Renal cortical epithelial cell (primary cell): ENCODE measurements at regions not wholly inside any gene's neighbourhood (a gene's known extent, or its start where the extent isn't known, plus 50 kb on each side); places are given as distances from the start of the nearest gene placed in this dataset.

Experiments
- DNase-seq: peaks from one replicate; pipeline ENCODE4 v3.0.0-alpha.2; 2011; ENCODE audit warnings: low read depth

DNA sequence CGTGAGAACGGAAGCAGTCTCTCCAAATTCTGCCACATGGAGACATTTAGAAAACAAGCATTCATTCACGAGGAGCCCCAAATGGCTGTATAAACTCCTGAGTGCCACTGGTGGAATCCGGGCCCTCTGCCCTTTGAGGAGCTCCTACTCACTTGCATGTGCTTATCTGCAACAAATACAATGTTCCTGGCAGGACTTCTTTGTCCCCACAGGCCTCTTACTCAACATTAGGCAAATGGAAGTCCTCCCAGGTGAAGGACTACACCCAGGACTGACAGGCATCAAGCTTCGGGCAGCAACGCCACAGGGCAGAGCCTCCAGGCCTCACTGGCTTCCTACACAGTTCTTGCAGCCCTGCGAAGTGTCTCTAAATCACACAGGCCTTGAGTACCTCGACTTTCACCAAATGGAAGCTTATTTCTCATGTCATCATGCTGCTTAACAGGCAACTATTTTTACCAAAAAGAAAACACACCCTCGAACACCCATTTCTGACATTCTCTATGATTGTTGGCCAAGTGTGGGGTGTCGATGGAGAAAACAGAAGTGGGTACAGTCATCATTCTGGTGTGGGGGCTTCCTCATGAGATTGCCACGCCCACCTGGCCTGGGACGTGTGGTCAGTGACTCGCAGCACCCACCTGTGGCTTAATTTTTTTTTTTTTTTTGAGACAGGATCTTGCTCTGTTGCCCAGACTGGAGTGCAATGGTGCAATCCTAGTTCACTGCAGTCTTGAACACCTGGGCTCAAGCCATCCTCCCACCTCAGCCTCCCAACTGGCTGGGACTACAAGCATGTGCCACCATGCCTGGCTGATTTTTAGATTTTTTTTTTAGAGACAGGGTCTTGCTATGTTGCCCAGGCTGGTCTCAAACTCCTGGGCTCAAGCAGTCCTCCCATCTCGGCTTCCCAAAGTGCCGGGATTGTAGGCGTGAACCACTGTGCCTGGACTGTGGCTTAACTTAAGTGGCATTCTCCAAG is 186.8 kb upstream of the GLI2 start:
- DNase-seq: no peak

GRCh38 chr2:120549841-120550240 is 185.8 kb upstream of the GLI2 start:
- DNase-seq: no peak

DNA sequence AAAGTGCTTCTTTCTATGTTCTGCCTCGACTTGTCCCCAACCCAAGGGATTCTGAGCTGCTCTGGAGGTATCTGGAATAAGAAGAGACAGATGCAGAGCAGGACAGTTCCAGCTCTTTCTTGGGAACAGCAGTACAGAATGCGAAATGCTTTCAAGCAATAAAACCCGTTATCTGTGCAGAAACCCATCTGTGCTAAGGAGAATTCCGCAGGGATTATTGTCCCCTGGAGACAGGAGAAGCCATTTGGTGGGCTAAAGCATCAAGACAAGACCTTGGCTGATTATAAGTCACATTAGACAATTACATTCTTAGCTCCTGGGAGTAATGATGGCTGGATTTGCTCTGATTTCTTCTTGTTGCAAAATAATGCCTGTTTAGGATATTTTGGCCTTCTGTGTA is 185.4 kb upstream of the GLI2 start:
- no peak for DNase-seq

GRCh38 chr2:120550893-120551446 is 184.7 kb upstream of the GLI2 start:
- DNase-seq: no peak

- DNase-seq: no peak
Observed at GRCh38 chr2:120551522-120551921, 184.1 kb upstream of the GLI2 start.

- no peak for DNase-seq
Observed at GRCh38 chr2:120552079-120552478, 183.6 kb upstream of the GLI2 start.

DNA sequence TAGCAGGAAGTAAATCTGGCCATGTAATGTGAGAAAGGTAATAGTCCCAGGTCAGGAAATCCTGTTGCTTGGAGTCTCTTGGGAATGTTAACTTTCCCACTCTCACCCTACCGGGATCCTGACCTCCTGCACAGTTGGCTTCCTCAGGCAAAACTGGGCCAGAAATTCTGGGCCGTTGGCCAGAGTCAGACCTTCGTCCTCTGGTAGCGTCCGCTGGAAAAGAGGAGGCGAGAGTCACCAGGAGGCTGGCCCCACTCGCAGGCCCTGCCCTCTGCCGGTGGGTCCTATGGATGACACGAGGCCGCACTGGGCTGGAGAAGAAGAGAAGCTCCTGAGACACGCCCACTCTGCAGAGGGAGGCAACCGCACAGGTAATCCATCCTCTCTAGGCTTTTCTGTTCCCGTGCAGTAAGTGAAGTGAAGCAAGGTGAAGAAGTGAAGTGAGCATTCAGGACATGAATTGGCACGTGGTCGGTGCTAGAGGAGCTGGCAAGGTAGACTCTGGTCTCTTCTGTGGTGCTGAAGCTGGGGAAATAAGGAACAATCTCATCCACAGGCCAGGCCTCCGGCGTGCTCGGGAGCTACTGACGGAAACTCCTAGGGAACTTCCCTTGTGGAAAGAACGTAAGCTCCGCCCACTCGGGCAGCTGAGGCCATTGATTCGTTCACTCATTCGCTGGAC is 182.7 kb upstream of the GLI2 start:
- DNase-seq: peak; percentile 83

GRCh38 chr2:120554625-120555032 is 181.0 kb upstream of the GLI2 start:
- DNase-seq: no peak

DNA sequence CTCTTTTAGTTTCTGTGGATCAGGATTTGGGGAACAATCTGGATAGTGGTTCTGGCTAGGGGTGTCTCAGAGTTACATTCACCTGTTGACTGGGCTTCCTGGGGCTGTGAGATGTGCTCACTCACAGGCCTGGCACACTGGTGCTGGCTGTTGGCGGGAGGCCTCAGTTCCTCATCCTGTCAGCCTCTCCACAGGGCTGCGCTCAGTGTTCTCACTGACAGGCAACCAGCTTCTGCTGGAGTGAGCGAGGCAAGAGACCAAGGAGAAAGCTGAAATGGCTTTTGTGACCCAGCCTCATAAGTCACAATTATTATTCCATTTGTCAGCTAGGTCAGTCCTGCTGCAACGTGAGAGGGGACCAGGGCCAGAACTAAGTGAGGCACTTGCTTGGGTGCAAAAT is 180.6 kb upstream of the GLI2 start:
- DNase-seq: no peak

- no peak for DNase-seq
Observed at GRCh38 chr2:120556911-120557310, 178.8 kb upstream of the GLI2 start.

- no peak for DNase-seq
Observed at GRCh38 chr2:120558847-120559246, 176.8 kb upstream of the GLI2 start.

DNA sequence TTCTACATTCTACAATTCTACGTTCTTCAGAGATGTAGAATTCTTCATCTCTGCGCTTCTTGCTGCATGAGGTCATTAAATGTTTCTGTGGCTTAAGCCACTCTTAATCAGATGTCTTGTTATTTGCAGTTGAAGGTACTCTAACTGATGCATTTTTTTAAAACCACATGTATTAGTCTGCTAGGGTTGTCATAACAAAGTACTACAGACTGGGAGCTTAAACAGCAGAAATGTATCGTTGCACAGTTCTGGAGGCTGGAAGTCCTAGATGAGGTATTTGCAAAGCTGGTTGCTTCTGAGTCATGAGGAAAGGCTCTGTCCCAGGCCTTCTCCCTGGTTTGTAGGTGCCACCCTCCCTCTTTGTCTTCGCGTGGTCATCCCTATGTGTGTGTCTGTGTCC is 176.3 kb upstream of the GLI2 start:
- DNase-seq: peak; percentile 93

DNA sequence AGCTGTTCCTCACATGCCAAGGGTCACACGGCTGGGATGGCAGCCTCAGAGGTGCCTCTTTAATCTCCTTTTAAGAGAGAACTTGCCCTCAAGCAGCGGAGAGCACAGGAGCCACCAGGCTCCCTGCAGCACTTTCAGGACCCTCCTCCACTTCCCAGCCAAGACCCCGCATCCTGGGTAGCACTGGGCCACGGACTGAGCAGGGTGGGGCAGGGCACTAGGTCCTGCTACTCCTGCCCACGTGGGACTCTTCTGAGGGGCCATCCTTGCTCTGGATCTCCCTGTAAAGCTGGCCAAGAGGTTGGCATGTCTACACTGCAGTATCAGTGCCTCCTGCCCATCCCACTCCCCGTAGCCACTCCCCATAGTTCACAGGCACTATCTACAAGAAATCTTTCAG is 175.3 kb upstream of the GLI2 start:
- no peak for DNase-seq

DNA sequence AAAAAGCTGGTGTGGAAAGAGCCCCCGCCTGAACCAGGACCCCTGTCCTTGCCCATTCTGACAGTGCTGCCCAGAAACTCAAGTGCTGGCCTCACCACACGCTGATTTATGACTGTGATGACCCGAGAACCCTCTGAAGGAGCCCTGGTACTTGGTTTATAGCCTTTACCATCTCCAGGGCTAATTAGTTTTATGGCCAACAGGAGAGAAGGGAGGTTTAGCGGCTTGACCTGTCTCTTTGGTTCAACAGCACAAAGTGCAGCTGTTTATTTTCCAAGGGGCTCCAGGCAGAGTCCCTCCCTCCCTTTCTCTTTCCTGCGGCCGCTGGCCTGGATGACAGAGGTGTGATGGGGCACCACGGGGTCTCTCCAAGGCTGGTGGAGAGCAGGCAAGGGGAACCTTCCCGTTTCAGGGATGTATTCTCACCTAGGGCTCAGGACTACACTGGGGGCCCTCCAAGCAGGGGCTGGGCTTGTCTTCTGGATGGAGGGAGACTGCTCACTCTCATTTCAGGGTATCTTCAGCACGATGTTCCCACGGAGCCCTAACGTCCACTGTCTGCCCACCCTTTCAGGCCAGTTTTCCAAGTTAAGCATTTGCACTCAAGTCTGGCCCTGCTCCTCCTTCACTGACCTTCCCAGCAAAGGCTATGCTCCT is 174.2 kb upstream of the GLI2 start:
- DNase-seq: no peak

DNA sequence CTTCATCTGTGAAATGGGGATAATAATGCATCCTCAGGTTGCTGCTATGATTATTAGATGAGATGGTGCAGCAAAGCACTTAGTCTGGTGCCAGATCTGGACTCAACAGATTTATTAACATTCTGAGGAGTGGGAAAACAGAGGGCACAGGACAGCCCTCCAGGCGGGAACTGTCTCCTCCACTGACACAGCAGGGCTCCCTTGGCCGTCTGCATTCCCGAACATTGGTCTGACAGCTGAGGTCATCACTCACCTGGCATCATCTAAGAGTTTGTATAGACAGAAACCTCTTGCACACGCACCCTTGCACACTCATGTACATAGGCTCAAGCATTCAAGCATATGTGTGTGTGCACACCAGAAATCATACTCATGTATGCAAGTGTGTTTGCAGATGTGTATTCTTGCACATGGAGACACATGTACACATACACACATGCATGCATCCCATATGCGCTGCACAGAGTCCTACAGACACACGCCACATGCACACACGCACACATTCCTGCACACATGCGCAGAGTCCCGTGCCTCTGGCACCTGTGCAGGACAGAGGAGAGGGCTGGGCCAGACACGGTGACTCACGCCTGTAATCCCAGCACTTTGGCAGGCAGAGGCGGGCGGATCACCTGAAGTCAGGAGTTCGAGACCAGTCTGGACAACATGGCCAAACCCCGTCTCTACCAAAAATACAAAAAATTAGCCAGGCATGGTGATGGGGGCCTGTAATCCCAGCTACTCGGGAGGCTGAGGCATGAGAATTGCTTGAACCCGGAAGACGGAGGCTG is 173.3 kb upstream of the GLI2 start:
- no peak for DNase-seq

DNA sequence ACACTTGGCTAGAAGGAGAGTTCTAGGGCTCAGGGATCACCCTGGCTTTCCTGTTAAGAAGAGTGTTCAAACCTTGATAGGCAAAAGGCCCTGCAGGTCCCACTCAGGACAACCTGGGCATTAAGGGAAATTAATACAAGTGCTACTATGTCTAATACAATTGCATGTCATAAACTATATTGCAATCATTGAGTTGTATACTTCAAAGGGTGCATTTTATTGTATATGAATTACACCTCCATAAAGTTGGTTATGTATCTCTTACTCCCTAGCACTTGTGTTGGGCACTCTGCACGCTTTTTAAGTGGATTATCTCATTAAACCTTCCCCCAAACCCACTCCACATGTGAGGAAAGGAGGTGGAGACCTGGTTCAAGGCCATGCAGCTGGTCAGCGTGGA is 172.1 kb upstream of the GLI2 start:
- no peak for DNase-seq

DNA sequence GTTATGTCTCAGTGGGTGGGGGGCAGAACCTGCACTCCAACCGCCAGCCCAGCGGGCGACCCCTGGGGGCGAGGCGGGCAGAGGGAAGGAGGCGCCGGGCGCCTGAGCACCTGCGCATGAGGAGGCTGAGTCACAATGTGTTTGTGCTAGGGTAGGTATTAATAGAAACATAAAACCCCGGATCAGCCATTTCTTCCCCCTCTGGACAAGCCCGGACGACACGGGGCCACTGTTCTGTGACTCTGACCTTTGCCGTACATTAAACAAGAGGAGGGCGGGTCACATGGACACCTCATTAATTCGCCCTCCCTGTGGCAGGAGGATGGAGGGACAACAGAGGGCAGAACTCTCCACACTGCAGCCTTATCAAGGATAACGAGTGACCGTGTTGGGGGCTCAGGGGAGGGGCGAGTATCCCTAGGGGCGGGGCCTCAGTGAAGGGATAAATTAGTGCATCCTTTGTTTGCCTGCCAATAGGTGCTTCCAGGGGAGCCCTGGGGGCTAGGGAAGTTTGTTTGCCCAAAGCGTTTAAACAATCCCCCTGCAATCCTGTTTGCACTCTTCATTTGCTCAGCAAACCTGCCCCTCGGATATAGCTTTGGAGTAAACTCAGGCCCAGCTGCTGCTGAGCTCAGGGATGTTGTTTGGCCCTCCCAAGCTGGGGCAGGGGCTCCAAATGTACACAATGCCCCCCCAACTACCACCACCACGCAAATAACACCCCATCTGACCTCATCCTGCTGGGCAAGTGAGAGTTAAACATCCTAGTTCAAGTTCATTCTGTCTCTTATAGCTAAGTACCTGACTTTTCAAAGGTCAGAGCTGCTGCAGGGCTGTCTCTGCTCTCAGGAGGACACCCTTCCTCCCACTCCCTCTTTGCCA is 171.2 kb upstream of the GLI2 start:
- peak; percentile 80 for DNase-seq

DNA sequence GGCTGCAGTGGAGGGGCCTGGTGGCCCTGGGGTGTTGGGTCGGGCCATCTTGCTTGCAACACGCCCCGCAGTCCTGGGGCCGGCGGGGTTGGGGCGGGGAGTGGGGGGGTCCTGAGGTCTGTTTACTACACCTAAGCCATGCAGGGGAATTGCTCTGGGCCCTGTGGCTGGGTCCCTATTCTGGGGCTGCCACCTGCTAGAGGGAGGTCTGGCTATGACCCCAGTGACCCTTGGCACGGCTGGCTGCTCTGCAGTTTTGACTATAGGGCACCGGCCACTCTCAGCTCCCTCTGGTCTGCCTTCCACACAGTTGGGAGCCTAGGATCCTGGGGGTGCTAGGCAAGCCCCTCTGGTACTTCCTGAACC is 170.6 kb upstream of the GLI2 start:
- no peak for DNase-seq

- DNase-seq: no peak
Observed at GRCh38 chr2:120565929-120566328, 169.7 kb upstream of the GLI2 start.

- DNase-seq: peak; percentile 82
Observed at GRCh38 chr2:120566331-120567035, 169.2 kb upstream of the GLI2 start.
